GM23338 (cell line): ENCODE measurements at regions not wholly inside any gene's neighbourhood (a gene's known extent, or its start where the extent isn't known, plus 50 kb on each side); places are given as distances from the start of the nearest gene placed in this dataset.

ENCODE experiments used
- ATAC-seq: fragments of 200-7000 bp; cut with Tn5 transposase; 3 replicates; pipeline ENCODE4 v1.9.1; 2020
- DNase-seq: peaks from one replicate; pipeline ENCODE4 v3.0.0-alpha.2; 2015; ENCODE audit warnings: low spot score
- H2AFZ ChIP-seq: fragments of 200-600 bp; sonication (generic); 2 replicates; pipeline ENCODE4 v1.8.0; 2016; ENCODE audit warnings: antibody characterized with exemption, mild to moderate bottlenecking, moderate library complexity
- H3F3A ChIP-seq: fragments of 200-600 bp; sonication (generic); replicated peaks from 2 replicates; pipeline ENCODE4 v1.8.0; 2017; ENCODE audit warnings: antibody characterized with exemption, mixed run types, low read depth
- H3K27ac ChIP-seq: fragments of 200-600 bp; sonication (generic); 2 replicates; pipeline ENCODE4 v1.6.1; 2016; ENCODE audit warnings: low read depth
- H3K27me3 ChIP-seq: fragments of 200-600 bp; sonication (generic); 2 replicates; pipeline ENCODE4 v1.8.0; 2016; ENCODE audit warnings: mild to moderate bottlenecking, mixed run types, moderate library complexity; ENCODE audit not compliant: insufficient read depth
- H3K36me3 ChIP-seq: fragments of 200-600 bp; sonication (generic); 2 replicates; pipeline ENCODE4 v1.8.0; 2016; ENCODE audit warnings: mild to moderate bottlenecking; ENCODE audit not compliant: insufficient read depth
- H3K4me1 ChIP-seq: fragments of 200-600 bp; sonication (generic); 2 replicates; pipeline ENCODE4 v1.8.0; 2016; ENCODE audit warnings: mild to moderate bottlenecking, moderate library complexity; ENCODE audit not compliant: insufficient read depth
- H3K4me2 ChIP-seq: fragments of 200-600 bp; sonication (generic); 2 replicates; pipeline ENCODE4 v1.7.1; 2017; ENCODE audit warnings: mixed run types
- H3K4me3 ChIP-seq: fragments of 200-600 bp; sonication (generic); 2 replicates; pipeline ENCODE4 v1.6.1; 2016; ENCODE audit warnings: mixed run types
- H3K79me2 ChIP-seq: fragments of 200-600 bp; sonication (generic); replicated peaks from 2 replicates; pipeline ENCODE4 v1.8.0; 2017; ENCODE audit warnings: mild to moderate bottlenecking; ENCODE audit not compliant: insufficient read depth
- H3K9me2 ChIP-seq: fragments of 200-600 bp; sonication (generic); 2 replicates; pipeline ENCODE4 v1.8.0; 2017; ENCODE audit not compliant: insufficient read depth
- H4K20me1 ChIP-seq: fragments of 200-600 bp; sonication (generic); replicated peaks from 2 replicates; pipeline ENCODE4 v1.8.0; 2017; ENCODE audit warnings: mild to moderate bottlenecking; ENCODE audit not compliant: insufficient read depth
- H3K27ac Mint-ChIP-seq: 2 replicates; pipeline ENCODE4 v1.8.0; 2020; ENCODE audit warnings: inconsistent platforms, mild to moderate bottlenecking, moderate library complexity, mixed read lengths
- H3K27me3 Mint-ChIP-seq: 3 replicates; pipeline ENCODE4 v1.8.0; 2022; ENCODE audit warnings: low read depth, mild to moderate bottlenecking, moderate library complexity, mixed read lengths, inconsistent platforms; ENCODE audit not compliant: insufficient read depth, poor library complexity
- H3K36me3 Mint-ChIP-seq: 3 replicates; pipeline ENCODE4 v1.8.0; 2021; ENCODE audit warnings: low read depth, mild to moderate bottlenecking, inconsistent platforms, moderate library complexity, mixed read lengths
- H3K4me1 Mint-ChIP-seq: 3 replicates; pipeline ENCODE4 v1.8.0; 2020; ENCODE audit warnings: mild to moderate bottlenecking, inconsistent platforms, mixed read lengths
- H3K4me3 Mint-ChIP-seq: 3 replicates; pipeline ENCODE4 v1.8.0; 2021; ENCODE audit warnings: moderate library complexity, mild to moderate bottlenecking, inconsistent platforms, mixed read lengths
- H3K9me3 Mint-ChIP-seq: 3 replicates; pipeline ENCODE4 v1.8.0; 2020; ENCODE audit warnings: moderate library complexity, mild to moderate bottlenecking, inconsistent platforms, mixed read lengths
- CREB1 ChIP-seq: fragments of 250-450 bp; sonication (Bioruptor Pico); IDR thresholded peaks from 2 replicates; pipeline ENCODE4 v1.5.0; 2020; ENCODE audit warnings: low read depth, mild to moderate bottlenecking, moderate library complexity
- ETS1 ChIP-seq: IDR thresholded peaks from 2 replicates; pipeline ENCODE4 v1.6.1; 2016; ENCODE audit warnings: antibody characterized with exemption
- EZH2phosphoT487 ChIP-seq: fragments of 200-600 bp; sonication (generic); IDR thresholded peaks from one replicate; pipeline ENCODE4 v1.8.1; 2018; ENCODE audit warnings: antibody characterized with exemption; ENCODE audit not compliant: unreplicated experiment
- JUNB ChIP-seq: IDR thresholded peaks from one replicate; pipeline ENCODE4 v1.6.1; 2016; ENCODE audit warnings: antibody characterized with exemption; ENCODE audit not compliant: unreplicated experiment
- NANOG ChIP-seq: IDR thresholded peaks from 2 replicates; pipeline ENCODE4 v1.6.1; 2016; ENCODE audit warnings: antibody characterized with exemption, borderline replicate concordance
- POLR2AphosphoS5 ChIP-seq: IDR thresholded peaks from 2 replicates; pipeline ENCODE4 v1.6.1; 2016; ENCODE audit warnings: antibody characterized with exemption, low read depth
- REST ChIP-seq: IDR thresholded peaks from one replicate; pipeline ENCODE4 v1.6.1; 2018; ENCODE audit warnings: antibody characterized with exemption; ENCODE audit not compliant: unreplicated experiment
- STAT1 ChIP-seq: IDR thresholded peaks from one replicate; pipeline ENCODE4 v1.6.1; 2016; ENCODE audit warnings: antibody characterized with exemption; ENCODE audit not compliant: unreplicated experiment
- ZNF114 ChIP-seq: fragments of 250-450 bp; sonication (Bioruptor Pico); IDR thresholded peaks from 2 replicates; pipeline ENCODE4 v1.5.0; 2020; ENCODE audit warnings: mild to moderate bottlenecking, moderate library complexity
- ZNF331 ChIP-seq: fragments of 250-450 bp; sonication (Bioruptor Pico); IDR thresholded peaks from 2 replicates; pipeline ENCODE4 v1.5.0; 2020; ENCODE audit warnings: low read depth, mild to moderate bottlenecking, moderate library complexity
- ZNF462 ChIP-seq: fragments of 250-450 bp; sonication (Bioruptor Pico); IDR thresholded peaks from 2 replicates; pipeline ENCODE4 v1.5.0; 2020; ENCODE audit warnings: mild to moderate bottlenecking, moderate library complexity

- ATAC-seq, result no peak
- H3K4me1 ChIP-seq, result no peaks in the 10 kb centered on the region
- no peak for DNase-seq
- no peak overlapping the region for H3K27ac ChIP-seq
- H3K27ac Mint-ChIP-seq, result no peak overlapping the region
- H3K36me3 ChIP-seq, result no peaks in the 10 kb centered on the region
- no peaks in the 10 kb centered on the region for H3K9me2 ChIP-seq
- no peaks in the 10 kb centered on the region for H4K20me1 ChIP-seq
- no peaks in the 10 kb centered on the region for H3K27me3 ChIP-seq
- no peak overlapping the region for H2AFZ ChIP-seq
- no peak overlapping the region for H3K4me3 Mint-ChIP-seq
- TF ChIP-seq ETS1 (no peak), CREB1 (CRISPR knock-in tag) (no peak), EZH2phosphoT487 (no peak), POLR2AphosphoS5 (no peak), REST (no peak), ZNF114 (no peak), ZNF331 (CRISPR knock-in tag) (no peak), ZNF462 (no peak), JUNB (no peak), NANOG (no peak), STAT1 (no peak)
- H3K79me2 ChIP-seq, result no peaks in the 10 kb centered on the region
- H3K27me3 Mint-ChIP-seq, result peaks cover 5% of the 10 kb centered on the region
- H3K9me3 Mint-ChIP-seq, result no peaks in the 10 kb centered on the region
- no peak overlapping the region for H3K4me3 ChIP-seq
- H3K4me1 Mint-ChIP-seq, result no peaks in the 10 kb centered on the region
- no peak overlapping the region for H3K4me2 ChIP-seq
- H3K36me3 Mint-ChIP-seq, result no peaks in the 10 kb centered on the region
- H3F3A ChIP-seq, result no peaks in the 10 kb centered on the region
These were observed 96.9 kb upstream of the FOXQ1 start for GRCh38 chr6:1215023-1215422.
